ENCODE measurements at regions not wholly inside any gene's neighbourhood (a gene's known extent, or its start where the extent isn't known, plus 50 kb on each side); places are given as distances from the start of the nearest gene placed in this dataset.

DNA sequence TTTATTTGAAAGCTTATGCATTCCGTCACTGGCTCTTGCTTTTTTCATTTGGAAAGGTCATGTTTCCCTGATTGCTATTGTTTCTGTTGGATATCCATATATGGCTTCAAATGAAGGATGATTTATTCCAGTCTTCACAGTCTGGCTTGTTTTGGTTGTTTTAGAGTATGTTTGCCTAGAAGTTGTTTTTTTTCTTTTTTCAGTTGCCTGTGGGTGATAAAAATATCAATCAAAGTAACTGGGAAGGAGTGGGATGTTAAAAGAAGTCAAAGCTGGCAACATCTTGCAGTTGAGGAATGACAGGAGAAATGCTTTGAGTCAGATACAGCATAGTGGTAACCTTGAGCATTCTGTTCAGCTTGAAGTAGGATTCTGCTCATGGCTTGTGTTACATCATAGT, 610.5 kb downstream of the PLOD2 start:
- Histone ChIP-seq H3K9me2 (replicated peaks; ENCODE audit: insufficient read depth, low read length) (no peaks in the 10 kb centered on the region), H3K4me1 (ENCODE audit: low read length) (no peaks in the 10 kb centered on the region), H3K4me3 (ENCODE audit: low read length) (no peak overlapping the region), H4K20me1 (ENCODE audit: insufficient read depth, low read depth, low read length) (no peaks in the 10 kb centered on the region), H3K27ac (ENCODE audit: low read length) (no peak overlapping the region), H2AFZ (ENCODE audit: low read length) (no peak overlapping the region), H3K27me3 (ENCODE audit: low read length) (no peaks in the 10 kb centered on the region), H3K36me3 (ENCODE audit: insufficient read depth, low read length) (no peaks in the 10 kb centered on the region), H3K79me2 (ENCODE audit: low read length) (no peaks in the 10 kb centered on the region), H3K9ac (ENCODE audit: low read length) (no peak overlapping the region), H3K9me3 (ENCODE audit: low read length) (peaks cover 8% of the 10 kb centered on the region), H3K4me2 (ENCODE audit: low read depth, low read length, poor library complexity, severe bottlenecking) (no peak overlapping the region)
- DNase-seq = no peak

DNA sequence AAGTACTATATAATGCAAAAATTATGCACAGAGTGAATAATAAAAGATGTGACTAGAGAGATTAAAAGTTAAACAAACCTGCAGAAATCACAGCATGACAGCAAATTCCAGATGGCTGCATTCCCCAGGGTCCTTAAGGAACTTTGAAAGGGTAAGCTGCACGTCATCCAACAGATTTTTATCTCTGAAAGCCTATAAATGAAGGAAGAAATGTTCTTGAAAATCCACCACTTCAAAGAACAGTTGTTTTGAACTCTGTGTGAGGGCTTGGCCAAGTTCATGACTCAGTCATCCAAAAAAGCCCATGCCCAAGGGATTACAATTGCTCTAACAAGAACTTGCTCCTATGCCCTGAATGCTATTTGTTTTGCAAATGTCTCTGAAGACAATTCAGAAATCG, 603.6 kb downstream of the PLOD2 start:
- Histone ChIP-seq H3K27me3 (ENCODE audit: low read length) (no peaks in the 10 kb centered on the region), H3K9me2 (replicated peaks; ENCODE audit: insufficient read depth, low read length) (no peaks in the 10 kb centered on the region), H3K79me2 (ENCODE audit: low read length) (no peaks in the 10 kb centered on the region), H3K27ac (ENCODE audit: low read length) (no peak overlapping the region), H2AFZ (ENCODE audit: low read length) (no peak overlapping the region), H3K4me2 (ENCODE audit: low read depth, low read length, poor library complexity, severe bottlenecking) (no peak overlapping the region), H3K4me1 (ENCODE audit: low read length) (no peaks in the 10 kb centered on the region), H3K9ac (ENCODE audit: low read length) (no peak overlapping the region), H3K36me3 (ENCODE audit: insufficient read depth, low read length) (no peaks in the 10 kb centered on the region), H3K4me3 (ENCODE audit: low read length) (no peak overlapping the region), H3K9me3 (ENCODE audit: low read length) (peaks cover 7% of the 10 kb centered on the region; the same call in 1 of the 2 replicates), H4K20me1 (ENCODE audit: insufficient read depth, low read depth, low read length) (no peaks in the 10 kb centered on the region)
- DNase-seq = no peak

DNA sequence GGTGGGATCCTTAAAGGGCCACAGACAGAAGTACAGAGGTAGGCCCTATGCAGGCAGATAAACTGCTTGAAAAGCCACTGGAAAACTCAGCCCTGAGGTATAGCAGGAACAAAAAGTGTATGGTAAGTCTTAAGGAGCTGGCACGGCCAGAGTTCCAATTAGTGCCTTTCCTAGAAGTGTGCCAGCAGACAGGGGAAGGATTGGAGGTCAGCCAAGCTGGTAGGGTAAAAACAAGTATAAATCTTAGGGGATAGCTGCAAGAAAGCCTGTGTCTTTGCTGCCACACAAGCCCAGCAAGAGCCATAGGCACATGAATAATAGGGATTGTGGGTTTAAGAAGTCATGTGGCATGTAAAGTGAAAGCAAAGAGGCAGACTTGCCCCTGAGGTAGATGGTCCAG, 582.5 kb downstream of the PLOD2 start:
- no peak overlapping the region for H3K9ac ChIP-seq (ENCODE audit: low read length)
- no peaks in the 10 kb centered on the region for H3K4me1 ChIP-seq (ENCODE audit: low read length)
- H3K27ac ChIP-seq (ENCODE audit: low read length) = no peak overlapping the region
- no peaks in the 10 kb centered on the region for H3K79me2 ChIP-seq (ENCODE audit: low read length)
- H3K9me3 ChIP-seq (ENCODE audit: low read length) = peaks cover 22% of the 10 kb centered on the region
- DNase-seq = no peak
- H3K4me2 ChIP-seq (ENCODE audit: low read depth, low read length, poor library complexity, severe bottlenecking) = no peak overlapping the region
- no peaks in the 10 kb centered on the region for H3K27me3 ChIP-seq (ENCODE audit: low read length)
- H3K4me3 ChIP-seq (ENCODE audit: low read length) = no peak overlapping the region
- H4K20me1 ChIP-seq (ENCODE audit: insufficient read depth, low read depth, low read length) = no peaks in the 10 kb centered on the region
- no peaks in the 10 kb centered on the region for H3K36me3 ChIP-seq (ENCODE audit: insufficient read depth, low read length)
- H2AFZ ChIP-seq (ENCODE audit: low read length) = no peak overlapping the region
- no peaks in the 10 kb centered on the region for H3K9me2 ChIP-seq (replicated peaks; ENCODE audit: insufficient read depth, low read length)

DNA sequence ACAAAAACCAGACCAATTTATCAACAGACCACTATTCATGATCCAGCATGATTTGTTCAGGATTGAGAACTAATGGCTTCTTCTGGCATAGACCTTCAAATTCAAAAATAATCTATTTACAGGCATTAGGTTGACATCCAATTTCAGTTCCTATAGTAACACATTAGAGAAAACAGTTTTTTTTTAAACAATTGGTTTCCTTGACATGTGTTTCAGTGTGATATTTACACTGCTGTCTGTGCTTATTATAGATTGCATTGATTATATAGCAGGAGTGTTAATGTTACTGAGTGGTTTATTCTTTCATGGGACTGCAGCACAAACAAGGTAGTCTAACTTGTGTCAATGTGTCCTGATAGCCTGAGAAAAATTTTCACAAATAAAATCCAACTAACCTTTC, 579.3 kb downstream of the PLOD2 start:
- Histone ChIP-seq H3K4me3 (ENCODE audit: low read length) (no peak overlapping the region), H3K4me1 (ENCODE audit: low read length) (no peaks in the 10 kb centered on the region), H3K4me2 (ENCODE audit: low read depth, low read length, poor library complexity, severe bottlenecking) (no peak overlapping the region), H3K9ac (ENCODE audit: low read length) (no peak overlapping the region), H3K79me2 (ENCODE audit: low read length) (no peaks in the 10 kb centered on the region), H3K27me3 (ENCODE audit: low read length) (no peaks in the 10 kb centered on the region), H3K36me3 (ENCODE audit: insufficient read depth, low read length) (no peaks in the 10 kb centered on the region), H4K20me1 (ENCODE audit: insufficient read depth, low read depth, low read length) (no peaks in the 10 kb centered on the region), H3K27ac (ENCODE audit: low read length) (no peak overlapping the region), H3K9me3 (ENCODE audit: low read length) (peaks cover 27% of the 10 kb centered on the region), H2AFZ (ENCODE audit: low read length) (no peak overlapping the region), H3K9me2 (replicated peaks; ENCODE audit: insufficient read depth, low read length) (no peaks in the 10 kb centered on the region)
- no peak for DNase-seq

DNA sequence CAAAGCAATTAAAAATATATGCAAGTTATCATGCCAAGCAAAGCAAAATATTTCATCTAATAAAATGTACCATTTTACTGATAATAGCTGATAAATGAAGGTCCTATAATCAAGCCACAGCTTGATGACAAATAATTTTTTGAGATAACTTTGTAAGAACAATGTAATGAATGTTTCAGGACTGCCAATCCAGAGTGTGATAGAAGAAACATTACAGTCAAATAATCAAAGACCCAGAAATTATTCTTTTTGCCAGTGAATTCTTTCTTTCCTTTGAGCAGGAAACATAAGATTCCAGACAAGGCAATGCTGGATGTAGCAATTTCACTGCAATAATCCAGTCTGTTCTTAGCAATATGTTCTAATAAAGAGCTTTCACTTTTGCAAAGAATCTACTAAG, 556.1 kb downstream of the PLOD2 start:
- H3K27ac ChIP-seq (ENCODE audit: low read length) = no peak overlapping the region
- no peak overlapping the region for H3K9ac ChIP-seq (ENCODE audit: low read length)
- no peaks in the 10 kb centered on the region for H3K79me2 ChIP-seq (ENCODE audit: low read length)
- H3K36me3 ChIP-seq (ENCODE audit: insufficient read depth, low read length) = no peaks in the 10 kb centered on the region
- no peaks in the 10 kb centered on the region for H3K9me2 ChIP-seq (replicated peaks; ENCODE audit: insufficient read depth, low read length)
- H3K27me3 ChIP-seq (ENCODE audit: low read length) = no peaks in the 10 kb centered on the region
- no peak overlapping the region for H2AFZ ChIP-seq (ENCODE audit: low read length)
- H3K4me1 ChIP-seq (ENCODE audit: low read length) = no peaks in the 10 kb centered on the region
- no peak overlapping the region for H3K4me2 ChIP-seq (ENCODE audit: low read depth, low read length, poor library complexity, severe bottlenecking)
- no peak overlapping the region for H3K4me3 ChIP-seq (ENCODE audit: low read length)
- H4K20me1 ChIP-seq (ENCODE audit: insufficient read depth, low read depth, low read length) = no peaks in the 10 kb centered on the region
- H3K9me3 ChIP-seq (ENCODE audit: low read length) = peaks cover 14% of the 10 kb centered on the region; the same call in 1 of the 2 replicates
- DNase-seq = no peak

DNA sequence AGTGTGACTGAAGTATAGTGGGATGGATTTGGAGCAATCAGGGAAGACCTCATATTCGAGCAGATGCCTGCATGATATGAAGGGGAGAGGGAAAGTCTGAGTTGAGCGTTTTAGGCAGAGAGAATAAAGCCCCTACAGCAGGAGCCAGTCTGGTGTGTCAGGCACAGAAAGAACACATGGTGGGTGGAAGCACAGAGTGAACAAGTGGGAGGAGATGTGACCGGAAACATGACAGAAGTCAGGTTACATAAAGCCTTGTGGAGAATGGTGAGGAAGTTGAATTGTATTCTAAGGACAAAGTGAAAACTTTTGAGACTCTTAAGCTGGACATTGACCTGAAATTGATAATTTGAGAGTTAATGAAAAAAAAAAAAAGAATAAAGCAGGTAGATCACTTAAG, 541.0 kb downstream of the PLOD2 start:
- Histone ChIP-seq H3K27ac (ENCODE audit: low read length) (no peak overlapping the region), H3K4me1 (ENCODE audit: low read length) (no peaks in the 10 kb centered on the region), H3K4me3 (ENCODE audit: low read length) (no peak overlapping the region), H3K9me2 (replicated peaks; ENCODE audit: insufficient read depth, low read length) (no peaks in the 10 kb centered on the region), H3K9me3 (ENCODE audit: low read length) (peaks cover 12% of the 10 kb centered on the region; the same call in 1 of the 2 replicates), H3K79me2 (ENCODE audit: low read length) (no peaks in the 10 kb centered on the region), H3K4me2 (ENCODE audit: low read depth, low read length, poor library complexity, severe bottlenecking) (no peak overlapping the region), H3K9ac (ENCODE audit: low read length) (no peak overlapping the region), H2AFZ (ENCODE audit: low read length) (no peak overlapping the region), H3K27me3 (ENCODE audit: low read length) (no peaks in the 10 kb centered on the region), H4K20me1 (ENCODE audit: insufficient read depth, low read depth, low read length) (no peaks in the 10 kb centered on the region), H3K36me3 (ENCODE audit: insufficient read depth, low read length) (no peaks in the 10 kb centered on the region)
- no peak for DNase-seq

DNA sequence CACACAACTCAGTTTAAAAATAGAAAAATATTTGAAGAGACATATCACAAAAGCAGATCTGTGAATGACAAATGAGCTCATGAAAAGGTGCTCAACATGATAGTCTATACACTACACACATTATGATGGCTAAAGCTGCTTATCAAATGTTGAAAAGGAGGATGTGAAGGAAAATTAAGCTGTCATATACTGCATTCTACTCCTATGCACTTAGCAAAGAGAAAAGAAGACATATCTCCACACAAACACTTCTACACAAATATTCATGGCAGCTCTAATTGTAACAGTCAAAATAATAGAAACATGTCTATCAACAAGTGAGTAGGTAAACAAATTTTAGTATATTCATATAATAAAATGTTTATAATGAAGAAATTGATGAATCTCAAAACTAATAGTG, 540.5 kb downstream of the PLOD2 start:
- no peak overlapping the region for H3K4me3 ChIP-seq (ENCODE audit: low read length)
- no peaks in the 10 kb centered on the region for H3K36me3 ChIP-seq (ENCODE audit: insufficient read depth, low read length)
- H3K27ac ChIP-seq (ENCODE audit: low read length) = no peak overlapping the region
- DNase-seq = no peak
- H3K4me2 ChIP-seq (ENCODE audit: low read depth, low read length, poor library complexity, severe bottlenecking) = no peak overlapping the region
- no peaks in the 10 kb centered on the region for H3K79me2 ChIP-seq (ENCODE audit: low read length)
- H3K9me2 ChIP-seq (replicated peaks; ENCODE audit: insufficient read depth, low read length) = no peaks in the 10 kb centered on the region
- peaks cover 12% of the 10 kb centered on the region; the same call in 1 of the 2 replicates for H3K9me3 ChIP-seq (ENCODE audit: low read length)
- H4K20me1 ChIP-seq (ENCODE audit: insufficient read depth, low read depth, low read length) = no peaks in the 10 kb centered on the region
- no peak overlapping the region for H2AFZ ChIP-seq (ENCODE audit: low read length)
- no peak overlapping the region for H3K9ac ChIP-seq (ENCODE audit: low read length)
- no peaks in the 10 kb centered on the region for H3K4me1 ChIP-seq (ENCODE audit: low read length)
- H3K27me3 ChIP-seq (ENCODE audit: low read length) = no peaks in the 10 kb centered on the region

DNA sequence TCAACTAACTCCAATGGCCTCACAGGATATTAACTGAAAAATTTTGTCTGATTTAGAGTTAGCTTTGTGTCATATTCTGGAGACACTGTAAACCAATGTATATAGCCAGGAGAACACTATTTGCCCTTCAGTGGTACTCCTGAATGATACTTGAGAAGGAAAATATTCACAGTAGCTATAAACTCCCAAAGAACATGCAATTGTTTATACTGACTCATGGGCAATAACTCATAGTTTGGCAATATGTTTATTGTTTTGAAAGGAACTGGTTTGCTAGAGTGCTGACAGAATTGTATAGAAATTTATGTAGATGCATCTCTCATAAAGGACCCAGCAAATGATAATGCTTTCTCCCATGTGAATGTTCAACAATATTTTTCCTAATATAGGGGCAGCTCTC, 537.6 kb downstream of the PLOD2 start:
- no peak for DNase-seq
- no peaks in the 10 kb centered on the region for H3K4me1 ChIP-seq (ENCODE audit: low read length)
- no peaks in the 10 kb centered on the region for H3K36me3 ChIP-seq (ENCODE audit: insufficient read depth, low read length)
- no peaks in the 10 kb centered on the region for H3K9me2 ChIP-seq (replicated peaks; ENCODE audit: insufficient read depth, low read length)
- H3K27me3 ChIP-seq (ENCODE audit: low read length) = no peaks in the 10 kb centered on the region
- H4K20me1 ChIP-seq (ENCODE audit: insufficient read depth, low read depth, low read length) = no peaks in the 10 kb centered on the region
- no peak overlapping the region for H3K27ac ChIP-seq (ENCODE audit: low read length)
- no peak overlapping the region for H3K9ac ChIP-seq (ENCODE audit: low read length)
- H3K79me2 ChIP-seq (ENCODE audit: low read length) = no peaks in the 10 kb centered on the region
- H3K9me3 ChIP-seq (ENCODE audit: low read length) = peaks cover 8% of the 10 kb centered on the region; the same call in 1 of the 2 replicates
- H3K4me2 ChIP-seq (ENCODE audit: low read depth, low read length, poor library complexity, severe bottlenecking) = no peak overlapping the region
- no peak overlapping the region for H2AFZ ChIP-seq (ENCODE audit: low read length)
- H3K4me3 ChIP-seq (ENCODE audit: low read length) = no peak overlapping the region

DNA sequence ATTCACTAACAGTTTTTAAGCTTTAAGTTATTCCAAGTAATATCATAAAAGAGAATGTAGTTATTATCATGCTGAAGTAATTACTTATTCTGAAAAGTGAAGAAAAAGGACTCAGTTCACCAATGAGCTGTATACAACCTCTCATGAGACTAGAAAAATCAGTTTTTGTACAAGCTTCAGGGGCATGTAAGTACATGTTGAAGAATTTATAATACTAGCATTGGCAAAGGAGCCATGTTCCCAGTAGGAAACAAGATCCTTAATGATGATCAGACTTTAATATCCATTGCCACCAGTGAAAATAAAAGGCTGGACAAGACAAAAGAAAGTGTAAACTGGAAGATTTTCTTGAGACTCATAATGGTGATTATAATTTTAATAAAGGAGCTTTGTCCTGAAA, 532.8 kb downstream of the PLOD2 start:
- no peak for DNase-seq
- no peaks in the 10 kb centered on the region for H3K9me2 ChIP-seq (replicated peaks; ENCODE audit: insufficient read depth, low read length)
- H3K4me3 ChIP-seq (ENCODE audit: low read length) = no peak overlapping the region
- H3K9ac ChIP-seq (ENCODE audit: low read length) = no peak overlapping the region
- no peak overlapping the region for H2AFZ ChIP-seq (ENCODE audit: low read length)
- no peaks in the 10 kb centered on the region for H3K36me3 ChIP-seq (ENCODE audit: insufficient read depth, low read length)
- no peaks in the 10 kb centered on the region for H3K4me1 ChIP-seq (ENCODE audit: low read length)
- H3K79me2 ChIP-seq (ENCODE audit: low read length) = no peaks in the 10 kb centered on the region
- H3K9me3 ChIP-seq (ENCODE audit: low read length) = peaks cover 6% of the 10 kb centered on the region
- no peak overlapping the region for H3K27ac ChIP-seq (ENCODE audit: low read length)
- no peaks in the 10 kb centered on the region for H4K20me1 ChIP-seq (ENCODE audit: insufficient read depth, low read depth, low read length)
- H3K4me2 ChIP-seq (ENCODE audit: low read depth, low read length, poor library complexity, severe bottlenecking) = no peak overlapping the region
- H3K27me3 ChIP-seq (ENCODE audit: low read length) = no peaks in the 10 kb centered on the region

All from Karpas-422 (cell line).